Heart right ventricle (tissue), 16 donors: ENCODE measurements at regions not wholly inside any gene's neighbourhood (a gene's known extent, or its start where the extent isn't known, plus 50 kb on each side); places are given as distances from the start of the nearest gene placed in this dataset.

Experiments
- ATAC-seq, 8 donors: fragments of 200-7000 bp; cut with Tn5 transposase; one replicate each; pipeline ENCODE4 v1.9.1; 2020; ENCODE audit warnings: mild to moderate bottlenecking in 8 of 8, moderate library complexity in 8 of 8, moderate number of reproducible peaks in 1 of 8
- DNase-seq, 2 donors: peaks; one replicate each; pipeline ENCODE4 v3.0.0-alpha.2; 2020
- H3K27ac ChIP-seq, 10 donors: fragments of 200-600 bp; sonication (generic) in 2 of 10; one replicate each; pipeline versions ENCODE4 v1.5.0 to v1.8.0; 2020 to 2022; ENCODE audit warnings: mild to moderate bottlenecking in 3 of 10
- H3K27me3 ChIP-seq, 7 donors: fragments of 200-600 bp; one replicate each; pipeline ENCODE4 v1.8.0; 2021 to 2022; ENCODE audit warnings: mild to moderate bottlenecking in 2 of 7
- H3K36me3 ChIP-seq, 9 donors: fragments of 200-600 bp; sonication (generic) in 1 of 9; one replicate each; pipeline versions ENCODE4 v1.5.0 to v1.8.0; 2020 to 2022; ENCODE audit warnings: mild to moderate bottlenecking in 2 of 9
- H3K4me1 ChIP-seq, 9 donors: fragments of 200-600 bp; sonication (generic) in 1 of 9; one replicate each; pipeline versions ENCODE4 v1.5.0 to v1.8.0; 2020 to 2022; ENCODE audit warnings: mild to moderate bottlenecking in 4 of 9
- H3K4me3 ChIP-seq, 10 donors: fragments of 200-600 bp; sonication (generic) in 2 of 10; one replicate each; pipeline versions ENCODE4 v1.5.0 to v1.8.0; 2020 to 2022; ENCODE audit warnings: mild to moderate bottlenecking in 7 of 10, moderate library complexity in 2 of 10
- H3K9me3 ChIP-seq, 11 donors: fragments of 200-600 bp in 10 of 11; sonication (generic) in 2 of 11; one replicate each; pipeline versions ENCODE4 v1.5.0 to v1.8.0; 2013 to 2022; ENCODE audit warnings: mild to moderate bottlenecking in 2 of 11, control low read depth in 1 of 11, moderate library complexity in 1 of 11
- WGBS, 2 donors: extraction: QIAGEN DNeasy Blood & Tissue Kit; methylation state at CpG; one replicate each; pipeline ENCODE4 v1.1.7; 2013; ENCODE audit warnings: inconsistent platforms in 1 of 2; 5-methylcytosine and 5-hydroxymethylcytosine counted together
- intact Hi-C, 10 donors: fragments of 100-400 bp; cut with DNase I; formaldehyde crosslinking; loops; one replicate each; pipeline versions ENCODE4 v1.11.1 to v1.14.2; 2022
- TF ChIP-seq, protein P1 (sequence below), 9 donors: fragments of 200-600 bp; sonication (generic) in 2 of 9; IDR thresholded peaks; one replicate each; pipeline versions ENCODE4 v1.5.0 to v1.8.0; 2021 to 2022; ENCODE audit warnings: antibody characterized with exemption in 9 of 9, mild to moderate bottlenecking in 5 of 9, moderate library complexity in 1 of 9
- donor health status: Arrhythmogenic right ventricular cardiomyopathy.
- donor health status: ischemic (EF 13 %, LVEDD 7.1; RV severe dilation, severe dysfunction).
- donor health status: healthy with polysubstance abuse.
- donor health status: DM: no; HTN: yes; CAD: no.
- donor health status: DM: no; HTN: no; CAD: no.
- donor health status: ischemic (EF 25% LVEDD 6.9; RV normal size, moderate dysfunction).
- donor health status: ischemic (EF 25% LVEDD 5.7; RV mildly dilated, moderate dysfunction).
- donor health status: healthy.
- donor health status: DM: yes; HTN: yes; CAD: no.
- donor health status: Ischemic cardiomyopathy.
- donor health status: ischemic (EF 35%, LVEDD 5.7; RV mildly dilated, moderate dysfunction).
- donor health status: nonischemic (EF 11% LVEDD 7.7; RV severe dilation, severe dysfunction).
- donor health status: DM: yes; HTN: yes; CAD: no.
- donor health status: PGD.
- donor health status: ischemic (EF 29% LVEDD 5.4; RV normal size, mild dysfunction).
- donor health status: nonischemic (EF 23%, LVEDD 6.1; RV moderate dilation, normal function).

DNA sequence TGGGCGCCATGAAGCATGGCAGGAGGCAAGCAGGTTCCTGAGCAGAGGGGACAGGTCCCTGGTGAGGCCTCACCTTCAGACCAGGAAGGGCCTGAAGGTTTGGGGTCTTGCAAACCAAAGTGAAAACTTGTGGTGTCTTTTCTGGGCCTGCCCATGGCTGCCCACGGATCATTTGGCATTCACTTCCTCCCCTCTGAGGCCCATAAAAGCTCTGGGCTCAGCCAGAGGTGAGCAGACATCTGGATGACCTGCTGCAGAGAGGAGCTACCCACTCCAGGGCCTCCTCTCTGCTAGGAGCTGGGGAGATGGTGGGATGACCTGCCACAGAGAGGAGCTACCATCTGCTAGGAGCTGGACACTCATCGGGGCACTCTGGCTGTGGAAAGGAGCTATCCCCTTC, 112.9 kb upstream of the TMEM18 start:
- WGBS, 2 donors: 85 to 86% methylated on average over 3 of the region's 3 CpGs
- TF ChIP-seq, protein P1, sequence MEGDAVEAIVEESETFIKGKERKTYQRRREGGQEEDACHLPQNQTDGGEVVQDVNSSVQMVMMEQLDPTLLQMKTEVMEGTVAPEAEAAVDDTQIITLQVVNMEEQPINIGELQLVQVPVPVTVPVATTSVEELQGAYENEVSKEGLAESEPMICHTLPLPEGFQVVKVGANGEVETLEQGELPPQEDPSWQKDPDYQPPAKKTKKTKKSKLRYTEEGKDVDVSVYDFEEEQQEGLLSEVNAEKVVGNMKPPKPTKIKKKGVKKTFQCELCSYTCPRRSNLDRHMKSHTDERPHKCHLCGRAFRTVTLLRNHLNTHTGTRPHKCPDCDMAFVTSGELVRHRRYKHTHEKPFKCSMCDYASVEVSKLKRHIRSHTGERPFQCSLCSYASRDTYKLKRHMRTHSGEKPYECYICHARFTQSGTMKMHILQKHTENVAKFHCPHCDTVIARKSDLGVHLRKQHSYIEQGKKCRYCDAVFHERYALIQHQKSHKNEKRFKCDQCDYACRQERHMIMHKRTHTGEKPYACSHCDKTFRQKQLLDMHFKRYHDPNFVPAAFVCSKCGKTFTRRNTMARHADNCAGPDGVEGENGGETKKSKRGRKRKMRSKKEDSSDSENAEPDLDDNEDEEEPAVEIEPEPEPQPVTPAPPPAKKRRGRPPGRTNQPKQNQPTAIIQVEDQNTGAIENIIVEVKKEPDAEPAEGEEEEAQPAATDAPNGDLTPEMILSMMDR (IDR thresholded peaks at IDR 0.05): no peak
- intact Hi-C loops: no loop called here
- no peaks in the 10 kb centered on the region for H3K9me3 ChIP-seq
- ATAC-seq (no peak), DNase-seq (no peak)
- no peaks in the 10 kb centered on the region for H3K36me3 ChIP-seq
- H3K4me3 ChIP-seq: no peak overlapping the region
- H3K27ac ChIP-seq: no peak overlapping the region
- H3K4me1 ChIP-seq: no peaks in the 10 kb centered on the region
- no peaks in the 10 kb centered on the region for H3K27me3 ChIP-seq

DNA sequence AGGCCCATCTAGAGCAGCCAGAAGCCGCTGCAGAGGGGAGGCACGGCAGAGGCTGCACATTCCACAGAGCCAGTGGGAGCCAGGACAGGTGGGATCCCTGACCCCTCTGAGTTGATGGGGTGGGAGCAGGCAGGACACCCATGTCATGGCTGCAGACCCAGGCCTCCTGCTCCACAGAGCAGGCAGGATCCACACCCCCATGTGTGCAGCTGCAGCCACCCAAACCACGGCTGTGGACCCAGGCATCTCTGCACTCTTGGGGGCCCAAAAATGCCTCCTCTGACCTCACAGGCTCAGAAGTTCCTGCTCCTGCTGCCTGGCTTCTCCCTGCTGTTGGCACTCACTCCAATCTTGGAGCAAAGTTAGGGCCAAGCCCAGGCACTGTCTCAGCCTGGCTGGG, 112.3 kb upstream of the TMEM18 start:
- ATAC-seq (no peak), DNase-seq (no peak)
- Histone ChIP-seq H3K27me3 (no peaks in the 10 kb centered on the region), H3K27ac (no peak overlapping the region), H3K9me3 (no peaks in the 10 kb centered on the region), H3K4me3 (no peak overlapping the region), H3K36me3 (no peaks in the 10 kb centered on the region), H3K4me1 (no peaks in the 10 kb centered on the region)
- intact Hi-C loops: no loop called here
- WGBS, 2 donors: 86 to 91% methylated on average over 3 of the region's 3 CpGs
- TF ChIP-seq, protein P1 (IDR thresholded peaks at IDR 0.05): no peak

DNA sequence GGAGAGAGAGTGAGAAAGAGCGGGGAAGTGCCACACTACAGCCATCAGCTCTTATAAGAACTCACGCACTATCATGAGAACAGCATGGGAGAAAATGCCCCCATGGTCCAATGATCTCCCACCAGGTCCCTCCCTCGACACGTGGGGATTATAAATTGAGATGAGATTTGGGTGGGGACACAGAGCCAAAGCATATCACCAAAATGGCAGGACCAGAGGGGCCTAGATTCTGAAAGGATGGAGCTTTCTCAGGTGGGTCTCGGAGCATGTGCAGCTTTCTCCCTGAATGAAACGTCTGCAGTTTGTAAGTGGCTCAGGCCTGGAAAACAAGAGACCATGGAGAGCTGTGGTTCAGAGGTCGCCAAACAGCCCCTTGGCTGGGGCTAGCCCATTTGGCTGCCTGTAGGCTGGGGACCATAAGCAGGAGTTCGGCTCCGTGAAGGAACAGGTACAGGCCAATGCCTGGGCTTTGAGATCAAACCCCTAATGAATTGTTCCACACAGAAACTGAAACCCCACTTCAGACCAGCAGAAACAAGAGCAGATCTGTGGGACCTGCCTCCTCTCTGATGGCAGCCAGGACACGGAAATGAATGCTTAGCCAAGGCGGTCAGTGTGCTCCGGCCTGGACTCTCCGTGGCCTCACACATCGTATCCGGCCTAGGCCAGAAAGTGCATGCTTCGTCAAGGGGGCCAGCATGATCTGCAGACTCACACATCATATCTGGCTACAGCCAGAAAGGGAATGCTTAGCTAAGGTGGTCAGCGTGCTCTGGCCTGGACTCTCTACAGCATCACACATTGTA, 111.2 kb upstream of the TMEM18 start:
- TF ChIP-seq, protein P1 (IDR thresholded peaks at IDR 0.05): no peak
- no peak for DNase-seq
- ATAC-seq: no peak

DNA sequence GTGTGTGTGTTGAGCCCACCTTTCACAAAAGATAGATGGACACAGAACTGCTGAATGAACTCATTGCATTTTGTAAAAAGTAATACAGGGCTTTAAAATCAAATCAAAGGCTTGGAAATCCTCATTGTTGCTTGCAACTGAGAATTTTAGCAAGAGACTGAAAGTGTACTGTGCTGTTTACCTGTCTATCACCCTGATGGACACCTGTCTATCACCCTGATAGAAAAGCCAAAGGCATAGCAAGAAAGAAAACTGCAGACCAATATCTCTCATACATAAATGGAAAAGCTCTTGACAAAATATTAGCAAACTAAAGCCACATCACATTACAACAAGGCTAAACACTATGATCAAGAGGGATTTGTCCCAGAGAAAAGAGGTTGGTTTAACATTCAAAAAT, 107.5 kb upstream of the TMEM18 start:
- no peaks in the 10 kb centered on the region for H3K36me3 ChIP-seq
- peaks cover 0 to 19% (median 0%) of the 10 kb centered on the region in 7 donors for H3K27me3 ChIP-seq
- no peak overlapping the region for H3K4me3 ChIP-seq
- no peak overlapping the region for H3K27ac ChIP-seq
- no peak for DNase-seq
- intact Hi-C loops: no loop called here
- TF ChIP-seq, protein P1 (IDR thresholded peaks at IDR 0.05): no peak
- H3K9me3 ChIP-seq: peaks cover 0 to 4% (median 0%) of the 10 kb centered on the region in 11 donors
- no peak for ATAC-seq
- H3K4me1 ChIP-seq: no peaks in the 10 kb centered on the region

More for the DNA sequence above, 111.2 kb upstream of the TMEM18 start:
- Histone ChIP-seq H3K27me3 (no peaks in the 10 kb centered on the region), H3K9me3 (peaks cover 0 to 1% (median 0%) of the 10 kb centered on the region in 11 donors), H3K4me3 (no peak overlapping the region), H3K4me1 (no peaks in the 10 kb centered on the region), H3K27ac (no peak overlapping the region), H3K36me3 (no peaks in the 10 kb centered on the region)
- intact Hi-C loops: no loop called here
- WGBS, 2 donors: 87 to 91% methylated on average over 17 of the region's 17 CpGs
